ENCODE measurements at regions not wholly inside any gene's neighbourhood (a gene's known extent, or its start where the extent isn't known, plus 50 kb on each side); places are given as distances from the start of the nearest gene placed in this dataset.
"Not testable (repeated sequence)": the region's sequence is repeated elsewhere in the genome, so short reads cannot be mapped to it uniquely, and the experiment has no call there.

DNA sequence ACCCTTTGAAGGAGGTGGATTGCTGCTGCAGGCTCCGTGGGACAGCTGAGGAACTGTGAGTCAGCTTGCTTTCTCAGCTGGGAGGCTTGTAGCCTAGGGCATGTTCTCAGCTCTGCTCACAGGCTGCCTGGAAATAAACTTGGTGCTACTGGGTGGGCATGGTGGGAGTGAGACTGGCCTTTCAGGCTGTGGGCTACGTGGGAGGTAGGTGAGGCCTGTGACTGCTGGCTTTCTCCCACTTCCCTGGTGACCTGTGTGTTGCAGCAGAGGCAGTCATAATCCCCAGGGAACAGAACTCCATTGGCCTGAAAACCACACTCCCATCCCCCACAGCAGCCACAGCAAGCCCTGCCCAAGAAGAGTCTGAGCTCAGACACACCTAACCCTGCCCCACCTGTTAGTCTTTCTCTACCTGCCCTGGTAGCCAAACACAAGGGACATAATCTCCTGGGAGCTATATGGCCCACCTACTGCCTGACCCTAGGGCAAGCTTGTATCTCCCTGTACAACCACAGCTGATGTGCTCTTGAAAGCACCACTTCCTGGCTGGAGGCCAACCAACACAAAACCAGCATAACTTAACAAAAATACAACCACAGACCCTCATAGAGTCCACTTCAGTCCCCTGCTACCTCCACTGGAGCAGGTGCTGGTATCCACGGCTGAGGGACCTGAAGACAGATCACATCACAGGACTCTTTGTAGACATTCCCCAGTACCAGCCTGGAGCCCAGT lies 236.5 kb downstream of the SQOR start:
- Mint-ChIP-seq H3K27ac (no peak overlapping the region), H3K27me3 (peaks cover 7% of the 10 kb centered on the region), H3K4me3 (no peak overlapping the region), H3K4me1 (no peaks in the 10 kb centered on the region), H3K9me3 (peaks cover 21% of the 10 kb centered on the region), H3K36me3 (no peaks in the 10 kb centered on the region)

DNA sequence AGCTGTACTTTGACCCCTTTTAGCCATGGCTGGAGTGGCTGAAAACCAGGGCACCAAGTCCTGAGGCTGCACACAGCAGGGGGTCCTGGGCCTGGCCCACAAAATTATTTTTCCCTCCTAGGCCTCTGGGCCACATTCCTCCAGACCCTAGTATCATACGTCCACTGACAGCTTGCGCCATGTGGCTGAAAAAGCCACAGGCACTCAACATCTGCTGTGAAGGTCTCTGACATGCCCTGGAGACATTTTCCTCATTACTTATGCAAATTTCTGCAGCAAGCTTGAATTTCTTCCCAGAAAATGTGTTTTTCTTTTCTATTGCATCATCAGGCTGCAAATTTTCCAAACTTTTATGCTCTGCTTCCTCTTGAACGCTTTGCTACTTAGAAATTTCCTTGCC lies 239.0 kb downstream of the SQOR start:
- Mint-ChIP-seq H3K9me3 (peaks cover 24% of the 10 kb centered on the region), H3K36me3 (no peaks in the 10 kb centered on the region), H3K4me3 (no peak overlapping the region), H3K27ac (no peak overlapping the region), H3K4me1 (no peaks in the 10 kb centered on the region), H3K27me3 (peaks cover 7% of the 10 kb centered on the region)

DNA sequence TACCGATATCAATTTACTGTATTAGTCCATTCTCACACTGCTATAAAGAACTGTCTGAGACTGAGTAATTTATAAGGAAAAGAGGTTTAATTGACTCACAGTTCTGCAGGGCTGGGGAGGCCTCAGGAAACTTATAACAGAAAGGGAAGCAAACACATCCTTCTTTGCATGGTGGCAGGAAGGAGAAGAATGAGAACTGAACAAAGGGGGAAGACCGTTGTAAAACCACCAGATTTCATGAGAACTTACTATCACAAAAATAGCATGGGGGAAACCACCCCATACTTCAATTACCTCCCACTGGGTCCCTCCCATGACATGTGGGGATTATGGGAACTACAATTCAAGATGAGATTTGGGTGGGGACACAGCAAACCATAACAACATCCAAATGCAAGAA lies 239.7 kb downstream of the SQOR start:
- H3K27ac Mint-ChIP-seq, H3K36me3 Mint-ChIP-seq, H3K4me1 Mint-ChIP-seq, H3K4me3 Mint-ChIP-seq, H3K27me3 Mint-ChIP-seq: not testable (repeated sequence)
- peaks cover 24% of the 10 kb centered on the region for H3K9me3 Mint-ChIP-seq

DNA sequence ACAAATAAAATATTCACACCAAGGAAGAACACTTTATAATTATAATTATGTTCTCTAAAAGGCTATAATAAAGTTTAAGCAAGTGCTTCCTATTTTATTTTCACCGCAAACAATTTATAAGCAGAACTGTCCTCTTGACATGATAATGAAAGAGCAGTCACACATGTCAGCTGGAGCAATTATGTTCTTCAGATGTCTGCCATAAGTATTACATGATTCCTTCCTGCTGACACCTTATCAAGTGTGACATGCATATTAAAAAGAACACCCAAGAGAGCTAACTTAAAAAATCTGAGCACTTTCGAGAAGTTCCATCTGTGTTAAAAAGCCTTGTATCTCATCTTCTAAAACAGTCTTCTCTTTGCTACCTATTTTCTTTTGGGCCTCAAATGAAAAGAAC lies 249.5 kb downstream of the SQOR start:
- Mint-ChIP-seq H3K36me3 (no peaks in the 10 kb centered on the region), H3K4me1 (no peaks in the 10 kb centered on the region), H3K27ac (no peak overlapping the region), H3K27me3 (no peaks in the 10 kb centered on the region), H3K9me3 (no peaks in the 10 kb centered on the region), H3K4me3 (no peak overlapping the region)

DNA sequence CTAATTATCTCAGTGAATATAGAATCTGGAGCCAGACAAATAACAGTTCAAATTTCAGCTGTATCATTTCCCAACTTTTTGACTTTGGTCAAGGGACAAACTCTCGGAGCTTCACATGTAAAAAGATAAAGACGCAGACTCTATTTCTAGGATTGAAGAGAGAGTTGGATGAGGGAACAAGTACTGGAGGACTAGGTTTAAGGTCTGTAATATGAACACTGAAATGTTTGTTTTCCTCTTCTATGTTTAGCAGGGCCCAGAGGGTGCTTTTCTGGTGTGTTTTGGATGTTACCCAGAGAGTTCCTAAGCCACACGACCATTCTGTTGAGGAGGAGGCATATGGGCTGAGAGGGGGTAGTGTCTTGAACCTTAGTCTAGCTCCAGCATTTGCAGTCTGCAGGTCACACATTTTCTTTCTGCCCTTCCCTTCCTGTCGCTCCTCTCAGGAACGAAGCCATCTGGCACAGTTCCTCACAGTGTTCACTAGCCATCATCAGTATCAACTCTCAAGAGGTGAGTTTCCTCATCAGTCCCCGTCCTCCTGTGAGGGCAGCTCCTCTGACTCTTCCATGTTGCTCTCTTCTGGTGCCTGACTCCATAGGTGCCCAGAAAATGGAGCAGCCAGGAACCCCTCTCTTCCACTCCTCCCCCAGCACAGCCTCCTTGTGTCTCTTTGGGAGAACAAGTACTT lies 250.1 kb downstream of the SQOR start:
- no peaks in the 10 kb centered on the region for H3K4me1 Mint-ChIP-seq
- H3K9me3 Mint-ChIP-seq, result no peaks in the 10 kb centered on the region
- H3K27ac Mint-ChIP-seq, result no peak overlapping the region
- no peaks in the 10 kb centered on the region for H3K36me3 Mint-ChIP-seq
- no peaks in the 10 kb centered on the region for H3K27me3 Mint-ChIP-seq
- H3K4me3 Mint-ChIP-seq, result no peak overlapping the region

DNA sequence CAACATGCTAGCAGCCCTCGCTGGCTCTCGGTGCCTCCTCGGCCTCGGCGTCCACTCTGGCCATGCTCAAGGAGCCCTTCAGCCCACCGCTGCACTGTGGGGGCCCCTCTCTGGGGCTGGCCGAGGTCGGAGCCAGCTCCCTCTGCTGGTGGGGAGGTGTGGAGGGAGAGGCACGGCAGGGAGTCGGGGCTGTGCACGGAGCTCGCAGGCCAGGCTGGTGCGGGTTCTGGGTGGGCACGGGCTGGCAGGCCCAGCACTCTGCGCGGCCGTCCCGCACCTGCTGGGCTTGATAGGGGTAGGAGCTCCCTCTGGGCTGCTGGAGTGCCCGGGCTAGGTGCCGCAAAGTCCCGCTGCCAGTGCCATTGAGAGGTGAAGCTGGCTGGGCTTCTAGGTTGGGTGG lies 251.0 kb downstream of the SQOR start:
- Mint-ChIP-seq H3K36me3 (no peaks in the 10 kb centered on the region), H3K27me3 (no peaks in the 10 kb centered on the region), H3K9me3 (no peaks in the 10 kb centered on the region), H3K4me3 (no peak overlapping the region), H3K27ac (no peak overlapping the region), H3K4me1 (no peaks in the 10 kb centered on the region)

DNA sequence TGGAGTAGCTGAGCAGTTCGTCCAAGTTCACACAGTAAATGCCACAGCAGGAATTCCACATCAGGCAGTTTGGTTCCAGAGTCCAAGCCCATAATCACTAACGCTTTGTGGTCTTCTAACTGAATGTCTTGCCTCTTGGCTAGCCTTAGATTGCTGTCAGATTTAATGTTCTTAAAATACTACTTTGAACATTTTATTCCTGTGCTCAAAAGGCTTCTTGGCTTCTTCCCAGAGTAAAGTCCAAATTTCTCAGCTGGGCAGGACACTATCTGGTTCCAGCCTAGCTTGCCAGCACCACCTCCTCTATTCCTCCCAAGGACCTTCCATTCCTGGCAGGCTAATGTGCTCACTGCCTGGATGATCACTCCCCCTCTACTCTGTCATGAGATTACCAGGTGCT lies 256.9 kb downstream of the SQOR start:
- Mint-ChIP-seq H3K36me3 (no peaks in the 10 kb centered on the region), H3K4me1 (no peaks in the 10 kb centered on the region), H3K27me3 (peaks cover 3% of the 10 kb centered on the region), H3K9me3 (no peaks in the 10 kb centered on the region), H3K4me3 (no peak overlapping the region), H3K27ac (no peak overlapping the region)

DNA sequence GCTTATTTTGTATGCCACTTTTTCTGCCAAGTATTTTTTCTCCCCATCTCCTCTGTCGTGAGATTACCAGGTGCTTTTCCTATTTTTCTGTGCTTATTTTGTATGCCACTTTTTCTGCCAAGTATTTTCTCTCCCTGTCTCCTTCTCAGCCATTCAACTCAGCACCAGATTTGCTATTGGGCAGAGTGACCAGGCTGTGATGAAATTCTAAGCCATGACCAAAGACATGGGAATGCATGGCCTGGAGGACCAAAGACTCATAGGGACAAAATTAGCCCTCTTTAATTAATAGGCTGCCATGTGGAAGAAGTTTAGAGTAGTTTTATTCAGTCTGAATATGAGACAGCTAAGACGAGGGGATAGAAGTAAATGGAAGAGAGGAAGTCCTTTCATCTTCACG lies 257.4 kb downstream of the SQOR start:
- no peaks in the 10 kb centered on the region for H3K4me1 Mint-ChIP-seq
- H3K36me3 Mint-ChIP-seq, result no peaks in the 10 kb centered on the region
- H3K4me3 Mint-ChIP-seq, result no peak overlapping the region
- no peak overlapping the region for H3K27ac Mint-ChIP-seq
- H3K27me3 Mint-ChIP-seq, result peaks cover 3% of the 10 kb centered on the region
- no peaks in the 10 kb centered on the region for H3K9me3 Mint-ChIP-seq

DNA sequence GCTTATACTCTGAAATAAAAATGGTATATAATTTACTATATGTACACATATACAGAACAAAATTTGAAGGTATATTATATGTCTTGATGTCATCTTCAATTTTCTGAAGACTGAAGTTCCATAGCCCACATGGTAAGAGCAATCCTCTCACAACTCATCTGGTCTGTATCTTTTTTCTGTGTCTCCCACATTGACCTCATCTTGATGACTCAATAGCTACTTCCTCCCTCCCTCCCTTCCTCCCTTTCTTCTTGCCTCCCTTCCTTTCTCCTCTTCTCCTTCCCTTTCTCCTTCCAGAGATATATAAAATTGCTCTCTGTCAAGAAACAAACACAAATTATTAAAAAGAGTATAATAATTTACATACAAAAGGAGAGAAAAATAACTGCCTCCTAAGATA lies 268.5 kb downstream of the SQOR start:
- H3K4me3 Mint-ChIP-seq, result no peak overlapping the region
- H3K36me3 Mint-ChIP-seq, result no peaks in the 10 kb centered on the region
- H3K4me1 Mint-ChIP-seq, result no peaks in the 10 kb centered on the region
- peaks cover 1% of the 10 kb centered on the region for H3K27me3 Mint-ChIP-seq
- H3K27ac Mint-ChIP-seq, result no peak overlapping the region
- peaks cover 10% of the 10 kb centered on the region for H3K9me3 Mint-ChIP-seq

DNA sequence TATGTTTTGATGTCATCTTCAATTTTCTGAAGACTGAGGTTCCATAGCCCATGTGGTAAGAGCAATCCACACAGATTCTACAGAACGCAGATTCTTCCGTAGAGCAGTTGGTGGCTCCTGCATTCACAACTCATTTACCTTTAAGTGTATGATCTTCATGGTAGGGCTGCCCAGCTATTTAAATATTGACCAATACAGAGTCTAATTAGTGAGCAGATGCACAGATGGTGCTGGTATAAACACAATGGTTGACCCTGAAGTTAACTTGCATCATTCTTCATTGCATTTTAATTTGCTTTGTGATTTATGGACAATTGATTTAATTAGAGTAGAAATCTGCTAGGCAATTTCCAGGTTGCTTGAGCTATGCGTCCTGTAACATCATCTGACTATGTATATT lies 269.2 kb downstream of the SQOR start:
- peaks cover 1% of the 10 kb centered on the region for H3K27me3 Mint-ChIP-seq
- no peaks in the 10 kb centered on the region for H3K36me3 Mint-ChIP-seq
- H3K4me1 Mint-ChIP-seq, result no peaks in the 10 kb centered on the region
- no peak overlapping the region for H3K27ac Mint-ChIP-seq
- no peak overlapping the region for H3K4me3 Mint-ChIP-seq
- peaks cover 10% of the 10 kb centered on the region for H3K9me3 Mint-ChIP-seq

DNA sequence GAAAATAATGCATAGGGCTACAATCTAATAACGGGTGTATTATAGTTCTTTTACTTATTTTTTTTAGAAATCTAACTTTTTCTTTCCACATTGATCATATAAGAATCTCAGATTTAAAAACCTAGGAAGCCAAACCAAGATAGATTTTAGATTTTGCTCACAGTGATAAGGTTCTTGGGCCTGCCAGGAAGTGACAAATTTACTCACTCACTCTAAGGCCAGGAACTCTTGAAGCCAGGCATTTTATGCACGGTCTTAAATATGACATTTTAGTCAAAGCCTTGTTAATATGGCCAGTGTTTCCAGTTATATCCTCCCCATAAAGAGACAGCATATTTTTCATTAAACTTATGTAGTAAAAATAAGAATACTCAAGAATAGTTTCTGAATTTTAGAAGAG lies 271.4 kb downstream of the SQOR start:
- H3K4me3 Mint-ChIP-seq, result no peak overlapping the region
- H3K36me3 Mint-ChIP-seq, result peaks cover 1% of the 10 kb centered on the region
- H3K27me3 Mint-ChIP-seq, result peaks cover 1% of the 10 kb centered on the region
- no peak overlapping the region for H3K27ac Mint-ChIP-seq
- H3K4me1 Mint-ChIP-seq, result no peaks in the 10 kb centered on the region
- H3K9me3 Mint-ChIP-seq, result peaks cover 15% of the 10 kb centered on the region

DNA sequence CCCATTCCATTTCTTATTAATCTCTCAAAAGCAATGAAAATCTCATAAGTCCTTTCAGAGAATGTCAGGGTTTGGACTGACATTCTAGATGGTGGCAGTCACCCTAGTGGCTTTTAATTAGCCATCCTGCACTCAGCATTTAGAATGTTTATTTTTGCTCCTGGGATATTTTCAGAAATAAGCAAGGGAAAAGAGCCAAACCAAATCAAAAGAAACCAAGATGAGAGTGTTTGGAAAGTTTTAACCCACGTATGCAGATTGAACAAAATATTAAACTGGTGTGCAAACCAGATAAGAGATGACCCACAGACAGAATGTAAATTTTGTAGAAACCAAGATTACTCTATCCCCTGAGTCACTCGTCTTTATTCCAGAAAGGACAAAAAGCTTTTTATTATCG lies 275.8 kb downstream of the SQOR start:
- H3K27me3 Mint-ChIP-seq, result no peaks in the 10 kb centered on the region
- H3K9me3 Mint-ChIP-seq, result peaks cover 14% of the 10 kb centered on the region
- no peak overlapping the region for H3K4me3 Mint-ChIP-seq
- H3K36me3 Mint-ChIP-seq, result peaks cover 1% of the 10 kb centered on the region
- H3K27ac Mint-ChIP-seq, result no peak overlapping the region
- no peaks in the 10 kb centered on the region for H3K4me1 Mint-ChIP-seq

DNA sequence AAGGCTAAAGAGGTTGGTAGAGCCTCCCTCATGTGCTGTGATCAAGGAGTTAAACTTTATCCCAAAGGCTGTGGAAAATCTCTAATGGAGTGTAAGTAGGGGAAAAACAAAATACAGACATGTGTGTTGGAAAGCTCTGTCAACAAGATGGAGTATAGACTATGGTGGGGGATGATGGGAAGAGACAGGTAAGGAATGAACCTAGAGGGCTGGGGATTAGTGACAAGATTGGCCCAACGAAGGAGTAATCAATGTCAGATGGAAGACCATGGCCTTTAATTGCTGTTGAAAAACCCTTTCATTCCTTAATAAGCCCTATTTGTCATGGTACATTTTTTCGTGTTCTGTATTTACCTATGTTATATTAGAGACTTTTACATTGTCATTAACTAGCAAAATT lies 278.6 kb downstream of the SQOR start:
- Mint-ChIP-seq H3K9me3 (peaks cover 11% of the 10 kb centered on the region), H3K36me3 (peaks cover 1% of the 10 kb centered on the region), H3K27me3 (peaks cover 2% of the 10 kb centered on the region), H3K4me3 (no peak overlapping the region), H3K27ac (no peak overlapping the region), H3K4me1 (no peaks in the 10 kb centered on the region)

DNA sequence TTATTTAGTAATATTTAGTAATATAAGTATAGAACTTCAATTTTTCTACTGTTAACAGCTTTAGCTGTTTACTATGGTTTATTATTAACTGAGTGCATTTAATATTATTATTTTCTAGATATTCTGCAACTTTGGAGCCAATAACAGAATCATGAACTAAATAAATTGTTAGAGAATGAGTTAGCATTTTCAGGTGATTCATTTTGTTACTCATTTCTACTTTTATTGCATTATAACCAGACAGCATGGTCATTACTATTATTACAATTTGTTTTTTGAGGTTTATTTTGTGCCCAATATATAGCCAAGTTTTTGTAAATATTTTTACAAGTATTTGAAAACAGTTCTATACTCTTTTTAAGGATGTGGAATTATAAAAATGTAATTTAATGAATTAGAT lies 279.6 kb downstream of the SQOR start:
- H3K27ac Mint-ChIP-seq, result no peak overlapping the region
- no peaks in the 10 kb centered on the region for H3K4me1 Mint-ChIP-seq
- H3K4me3 Mint-ChIP-seq, result no peak overlapping the region
- H3K9me3 Mint-ChIP-seq, result peaks cover 11% of the 10 kb centered on the region
- peaks cover 2% of the 10 kb centered on the region for H3K27me3 Mint-ChIP-seq
- H3K36me3 Mint-ChIP-seq, result peaks cover 1% of the 10 kb centered on the region

DNA sequence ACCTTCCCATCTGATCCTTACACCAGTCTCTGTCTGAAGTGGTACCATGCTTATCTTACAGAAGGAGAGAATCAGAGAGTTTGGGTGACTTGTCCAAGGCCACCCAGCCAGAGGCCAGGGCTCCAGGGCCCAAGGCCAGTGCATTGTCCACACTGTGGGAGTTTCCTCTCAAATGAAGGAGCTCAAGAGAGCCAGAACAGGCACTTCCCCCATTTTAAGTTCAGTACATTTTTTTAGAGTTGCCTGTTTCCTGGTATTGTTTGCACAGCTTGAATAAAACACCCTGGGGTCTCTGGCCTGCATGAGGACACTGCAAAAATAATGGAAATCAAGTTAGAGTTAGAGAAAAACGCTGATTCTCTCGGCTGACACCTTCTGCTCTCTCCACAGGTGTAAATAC lies 284.0 kb downstream of the SQOR start:
- H3K27me3 Mint-ChIP-seq, result peaks cover 5% of the 10 kb centered on the region
- H3K4me3 Mint-ChIP-seq, result no peak overlapping the region
- no peaks in the 10 kb centered on the region for H3K36me3 Mint-ChIP-seq
- peaks cover 7% of the 10 kb centered on the region for H3K9me3 Mint-ChIP-seq
- H3K27ac Mint-ChIP-seq, result no peak overlapping the region
- H3K4me1 Mint-ChIP-seq, result no peaks in the 10 kb centered on the region

DNA sequence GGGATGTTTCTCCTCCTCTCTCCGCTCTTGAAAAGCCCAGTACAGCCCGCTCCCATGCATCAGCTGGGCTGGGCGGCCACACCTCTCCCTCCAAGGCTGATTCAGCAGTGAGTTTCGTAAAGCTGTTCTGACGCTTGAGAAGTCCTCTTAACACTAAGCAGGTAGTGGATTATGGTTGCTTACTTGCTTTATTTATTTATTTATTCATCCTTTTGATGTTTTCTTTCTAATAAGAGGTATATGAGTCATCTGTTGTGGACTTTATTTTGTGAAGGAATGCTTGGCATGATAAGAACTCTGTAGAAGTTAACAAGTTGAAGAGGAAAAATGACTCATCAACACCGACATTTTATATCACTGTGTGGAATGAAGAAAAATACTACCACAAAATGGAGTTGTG lies 285.0 kb downstream of the SQOR start:
- Mint-ChIP-seq H3K27me3 (peaks cover 5% of the 10 kb centered on the region), H3K9me3 (peaks cover 7% of the 10 kb centered on the region), H3K36me3 (no peaks in the 10 kb centered on the region), H3K4me3 (no peak overlapping the region), H3K4me1 (no peaks in the 10 kb centered on the region), H3K27ac (no peak overlapping the region)

DNA sequence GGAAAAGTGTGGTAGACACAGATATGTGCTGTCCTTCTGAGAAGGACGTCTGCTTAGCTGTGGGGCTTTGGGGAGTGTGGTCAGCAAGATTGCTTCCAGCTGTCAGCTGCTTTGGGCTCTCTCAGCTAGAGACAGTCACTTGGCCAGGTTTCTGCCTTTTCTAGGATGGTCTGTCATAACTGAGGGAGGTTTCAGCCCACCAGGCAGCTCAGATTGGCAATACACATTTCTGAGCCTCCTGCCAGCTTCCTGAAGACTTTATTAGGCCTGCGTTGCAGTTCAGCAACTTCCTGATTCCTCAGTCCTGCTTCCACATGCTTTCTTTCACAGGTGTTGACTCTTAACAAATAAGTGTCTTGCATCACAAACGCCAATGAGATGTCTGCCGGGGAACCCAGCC lies 286.5 kb downstream of the SQOR start:
- Mint-ChIP-seq H3K4me1 (no peaks in the 10 kb centered on the region), H3K9me3 (peaks cover 3% of the 10 kb centered on the region), H3K27me3 (peaks cover 5% of the 10 kb centered on the region), H3K27ac (no peak overlapping the region), H3K36me3 (no peaks in the 10 kb centered on the region), H3K4me3 (no peak overlapping the region)
